ENCODE measurements at regions not wholly inside any gene's neighbourhood (a gene's known extent, or its start where the extent isn't known, plus 50 kb on each side); places are given as distances from the start of the nearest gene placed in this dataset.

DNA sequence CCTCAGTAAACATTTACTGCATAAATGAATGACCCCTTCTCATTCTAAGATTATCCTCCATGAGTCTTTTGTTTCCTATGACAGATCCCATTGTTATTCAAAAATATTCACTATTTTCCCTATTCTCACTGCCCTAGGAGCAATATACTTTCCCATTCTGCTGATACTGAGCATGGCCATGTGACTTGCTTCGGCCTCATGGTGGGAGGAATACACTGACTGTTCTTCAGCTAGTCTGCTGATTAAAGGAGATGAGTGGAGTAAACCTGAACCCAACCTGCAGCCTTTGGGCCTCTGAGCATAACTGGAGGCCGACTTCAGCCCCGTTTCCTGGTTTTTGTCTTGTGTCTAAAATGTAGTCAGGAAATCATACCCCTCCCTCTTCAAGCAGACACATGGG lies 531.8 kb upstream of the SALL1 start:
- TF ChIP-seq GATA2 (IDR thresholded peaks at IDR 0.05; ENCODE audit: low read depth, low read length) (no peak), GATA3 (IDR thresholded peaks at IDR 0.05; ENCODE audit: low read depth, low read length) (no peak)

Data from SH-SY5Y (cell line).